ENCODE measurements at regions not wholly inside any gene's neighbourhood (a gene's known extent, or its start where the extent isn't known, plus 50 kb on each side); places are given as distances from the start of the nearest gene placed in this dataset.

DNA sequence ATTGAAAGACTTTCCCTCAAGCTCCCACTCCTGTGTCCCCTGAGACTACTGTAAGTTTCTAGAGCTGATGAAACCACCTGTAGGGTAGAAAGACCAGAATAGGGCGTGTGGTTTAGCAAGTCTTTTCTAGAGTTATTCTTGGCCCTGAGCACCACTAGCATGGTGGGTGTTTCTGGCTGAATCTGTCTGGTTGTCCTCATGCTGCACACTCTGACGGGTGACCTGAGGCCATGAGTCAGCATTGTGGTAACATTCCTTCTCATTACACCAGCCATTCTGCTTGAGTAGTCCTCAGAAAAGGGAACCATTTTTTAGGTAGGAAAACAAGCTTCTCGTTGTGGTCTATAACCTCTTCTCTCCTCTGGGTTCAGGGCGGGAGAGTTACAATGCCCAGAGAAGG, 250.3 kb downstream of the SNX13 start:
- H3K4me1 ChIP-seq (ENCODE audit: control insufficient read depth in 1 of 2, insufficient read depth in 2 of 2, low read length in 2 of 2), result no peaks in the 10 kb centered on the region
- DNase-seq (ENCODE audit: low read depth, low spot score) (no peak), ATAC-seq (no peak)
- intact Hi-C loops (cut with micrococcal nuclease), result no loop called here
- H3K27me3 ChIP-seq (ENCODE audit: insufficient read depth, low read length), result no peaks in the 10 kb centered on the region
- H2AFZ ChIP-seq (ENCODE audit: low read depth, low read length, poor library complexity, severe bottlenecking), result no peak overlapping the region
- ChIA-PET RAD21 (ENCODE audit: low non-redundant PET in 1 of 2, low total read pairs in 2 of 2, uncharacterized antibody in 2 of 2, unreplicated experiment in 2 of 2) (no interaction called here), CTCF (no interaction called here), POLR2A (no interaction called here)
- no peak overlapping the region for H3K4me2 ChIP-seq (ENCODE audit: low read length)
- H3K9me2 ChIP-seq (ENCODE audit: insufficient read depth), result peaks cover 2% of the 10 kb centered on the region; the same call in 1 of the 2 replicates
- H3K27ac ChIP-seq (ENCODE audit: low read depth, low read length), result no peak overlapping the region
- H4K20me1 ChIP-seq (ENCODE audit: insufficient read depth), result no peaks in the 10 kb centered on the region
- no peak overlapping the region for H3K4me3 ChIP-seq (replicated peaks in 1 of 2; ENCODE audit: low read depth in 1 of 2, low read length in 2 of 2)
- H3K9me3 ChIP-seq (ENCODE audit: control insufficient read depth in 1 of 2, insufficient read depth in 1 of 2, low read depth in 1 of 2, low read length in 2 of 2), result no peaks in the 10 kb centered on the region
- no peaks in the 10 kb centered on the region for H3K79me2 ChIP-seq (ENCODE audit: insufficient read depth, low read length)
- H3K36me3 ChIP-seq (ENCODE audit: control insufficient read depth in 1 of 2, insufficient read depth in 2 of 2, low read length in 2 of 2), result no peaks in the 10 kb centered on the region
- no peak overlapping the region for H3K9ac ChIP-seq (ENCODE audit: low read length)
- BruUV-seq (replicated peaks), result no TSS peak
- TF ChIP-seq SP1 (IDR thresholded peaks at IDR 0.05; ENCODE audit: low read depth) (no peak), ZNF274 (IDR thresholded peaks at IDR 0.05; ENCODE audit: low read depth, low read length) (no peak), ELF1 (IDR thresholded peaks at IDR 0.05; ENCODE audit: borderline replicate concordance, low read depth) (no peak), RAD21 (IDR thresholded peaks at IDR 0.05; ENCODE audit: low read depth) (no peak), CEBPB (IDR thresholded peaks at IDR 0.05; ENCODE audit: low read depth) (no peak), CBX3 (IDR thresholded peaks at IDR 0.05; ENCODE audit: low read depth) (no peak), YY1 (IDR thresholded peaks at IDR 0.05; ENCODE audit: extremely low read depth, insufficient replicate concordance, low read depth, low read length) (no peak), ZFX (IDR thresholded peaks at IDR 0.05) (no peak), FOSL1 (IDR thresholded peaks at IDR 0.05; ENCODE audit: low read depth) (no peak)
- TF ChIP-seq, protein P1, sequence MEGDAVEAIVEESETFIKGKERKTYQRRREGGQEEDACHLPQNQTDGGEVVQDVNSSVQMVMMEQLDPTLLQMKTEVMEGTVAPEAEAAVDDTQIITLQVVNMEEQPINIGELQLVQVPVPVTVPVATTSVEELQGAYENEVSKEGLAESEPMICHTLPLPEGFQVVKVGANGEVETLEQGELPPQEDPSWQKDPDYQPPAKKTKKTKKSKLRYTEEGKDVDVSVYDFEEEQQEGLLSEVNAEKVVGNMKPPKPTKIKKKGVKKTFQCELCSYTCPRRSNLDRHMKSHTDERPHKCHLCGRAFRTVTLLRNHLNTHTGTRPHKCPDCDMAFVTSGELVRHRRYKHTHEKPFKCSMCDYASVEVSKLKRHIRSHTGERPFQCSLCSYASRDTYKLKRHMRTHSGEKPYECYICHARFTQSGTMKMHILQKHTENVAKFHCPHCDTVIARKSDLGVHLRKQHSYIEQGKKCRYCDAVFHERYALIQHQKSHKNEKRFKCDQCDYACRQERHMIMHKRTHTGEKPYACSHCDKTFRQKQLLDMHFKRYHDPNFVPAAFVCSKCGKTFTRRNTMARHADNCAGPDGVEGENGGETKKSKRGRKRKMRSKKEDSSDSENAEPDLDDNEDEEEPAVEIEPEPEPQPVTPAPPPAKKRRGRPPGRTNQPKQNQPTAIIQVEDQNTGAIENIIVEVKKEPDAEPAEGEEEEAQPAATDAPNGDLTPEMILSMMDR (IDR thresholded peaks at IDR 0.05 in 2 of 3, conservative IDR thresholded peaks at IDR 0.05 in 1 of 3; ENCODE audit: borderline replicate concordance in 1 of 3, insufficient read depth in 1 of 3, low read depth in 2 of 3, low read length in 2 of 3), result no peak
- TF ChIP-seq, protein P2, sequence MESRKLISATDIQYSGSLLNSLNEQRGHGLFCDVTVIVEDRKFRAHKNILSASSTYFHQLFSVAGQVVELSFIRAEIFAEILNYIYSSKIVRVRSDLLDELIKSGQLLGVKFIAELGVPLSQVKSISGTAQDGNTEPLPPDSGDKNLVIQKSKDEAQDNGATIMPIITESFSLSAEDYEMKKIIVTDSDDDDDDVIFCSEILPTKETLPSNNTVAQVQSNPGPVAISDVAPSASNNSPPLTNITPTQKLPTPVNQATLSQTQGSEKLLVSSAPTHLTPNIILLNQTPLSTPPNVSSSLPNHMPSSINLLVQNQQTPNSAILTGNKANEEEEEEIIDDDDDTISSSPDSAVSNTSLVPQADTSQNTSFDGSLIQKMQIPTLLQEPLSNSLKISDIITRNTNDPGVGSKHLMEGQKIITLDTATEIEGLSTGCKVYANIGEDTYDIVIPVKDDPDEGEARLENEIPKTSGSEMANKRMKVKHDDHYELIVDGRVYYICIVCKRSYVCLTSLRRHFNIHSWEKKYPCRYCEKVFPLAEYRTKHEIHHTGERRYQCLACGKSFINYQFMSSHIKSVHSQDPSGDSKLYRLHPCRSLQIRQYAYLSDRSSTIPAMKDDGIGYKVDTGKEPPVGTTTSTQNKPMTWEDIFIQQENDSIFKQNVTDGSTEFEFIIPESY (IDR thresholded peaks at IDR 0.05; ENCODE audit: extremely low read depth, insufficient replicate concordance, low read length), result no peak
